GM21786 (cell line): ENCODE measurements at regions not wholly inside any gene's neighbourhood (a gene's known extent, or its start where the extent isn't known, plus 50 kb on each side); places are given as distances from the start of the nearest gene placed in this dataset.

ENCODE experiments used
- ATAC-seq: cut with Tn5 transposase; IDR thresholded peaks from one replicate; pipeline ENCODE4 v1.9.1; 2021; ENCODE audit not compliant: unreplicated experiment

- no peak for ATAC-seq
Measured at GRCh38 chr18:29629493-29630036, 1413.0 kb downstream of the DSC3 start.

- no peak for ATAC-seq
Measured at GRCh38 chr18:29626094-29626493, 1416.4 kb downstream of the DSC3 start.

- no peak for ATAC-seq
Measured at GRCh38 chr18:29616867-29617266, 1425.7 kb downstream of the DSC3 start.

- ATAC-seq, result no peak
Measured at GRCh38 chr18:29608982-29609381, 1432.1 kb upstream of the CDH2 start.

GRCh38 chr18:29605365-29605764 lies 1428.4 kb upstream of the CDH2 start:
- no peak for ATAC-seq

GRCh38 chr18:29596959-29597358 lies 1420.0 kb upstream of the CDH2 start:
- no peak for ATAC-seq

- no peak for ATAC-seq
Measured at GRCh38 chr18:29594493-29594892, 1417.6 kb upstream of the CDH2 start.

GRCh38 chr18:29588446-29589100 lies 1411.6 kb upstream of the CDH2 start:
- no peak for ATAC-seq

GRCh38 chr18:29586210-29586609 lies 1409.3 kb upstream of the CDH2 start:
- no peak for ATAC-seq

GRCh38 chr18:29560270-29560669 lies 1383.3 kb upstream of the CDH2 start:
- ATAC-seq, result peak; percentile 97

- no peak for ATAC-seq
Measured at GRCh38 chr18:29556070-29556469, 1379.1 kb upstream of the CDH2 start.

- no peak for ATAC-seq
Measured at GRCh38 chr18:29549759-29550158, 1372.8 kb upstream of the CDH2 start.

- no peak for ATAC-seq
Measured at GRCh38 chr18:29547626-29548025, 1370.7 kb upstream of the CDH2 start.

- ATAC-seq, result no peak
Measured at GRCh38 chr18:29540548-29540947, 1363.6 kb upstream of the CDH2 start.

- no peak for ATAC-seq
Measured at GRCh38 chr18:29531746-29532145, 1354.8 kb upstream of the CDH2 start.

- ATAC-seq, result no peak
Measured at GRCh38 chr18:29523371-29523770, 1346.4 kb upstream of the CDH2 start.

- no peak for ATAC-seq
Measured at GRCh38 chr18:29512761-29513160, 1335.8 kb upstream of the CDH2 start.

- no peak for ATAC-seq
Measured at GRCh38 chr18:29512203-29512602, 1335.3 kb upstream of the CDH2 start.

GRCh38 chr18:29501952-29502351 lies 1325.0 kb upstream of the CDH2 start:
- ATAC-seq, result no peak

GRCh38 chr18:29496152-29496680 lies 1319.3 kb upstream of the CDH2 start:
- no peak for ATAC-seq

- no peak for ATAC-seq
Measured at GRCh38 chr18:29494371-29494770, 1317.4 kb upstream of the CDH2 start.

- no peak for ATAC-seq
Measured at GRCh38 chr18:29491907-29492306, 1315.0 kb upstream of the CDH2 start.

- ATAC-seq, result no peak
Measured at GRCh38 chr18:29488617-29489016, 1311.7 kb upstream of the CDH2 start.
